ENCODE measurements at regions not wholly inside any gene's neighbourhood (a gene's known extent, or its start where the extent isn't known, plus 50 kb on each side); places are given as distances from the start of the nearest gene placed in this dataset.

DNA sequence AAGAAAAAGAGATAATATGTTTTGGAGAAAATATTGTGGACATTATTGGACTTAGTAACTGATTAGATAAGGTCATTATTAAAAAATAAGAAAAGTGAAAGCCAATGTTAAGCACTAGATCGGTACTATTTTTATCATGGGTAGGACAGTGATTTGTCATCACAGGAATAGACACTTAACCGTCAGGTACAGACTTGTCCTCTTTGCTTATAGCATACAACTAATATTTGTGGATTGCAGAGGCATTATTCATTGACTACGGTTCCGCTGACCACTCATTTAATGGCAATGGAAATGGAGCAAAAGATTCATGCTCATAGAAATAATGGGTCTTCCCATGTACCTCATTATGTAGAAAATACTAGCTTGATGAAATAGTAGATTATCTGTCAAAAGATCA is 596.3 kb upstream of the CA10 start:
- Mint-ChIP-seq H3K27ac (no peak overlapping the region), H3K36me3 (ENCODE audit: low read depth) (no peaks in the 10 kb centered on the region), H3K9me3 (ENCODE audit: low read depth) (peaks cover 2% of the 10 kb centered on the region), H3K4me1 (no peaks in the 10 kb centered on the region), H3K27me3 (no peaks in the 10 kb centered on the region), H3K4me3 (no peak overlapping the region)
- CTCF ChIA-PET: no interaction called here
- intact Hi-C loops (cut with DNase I, micrococcal nuclease): loop anchor here in 1 of 2 experiments (5.0 kb wide), 1 partner anchor 48 kb away; no protein-coding TSS in a partner anchor
- ATAC-seq (no peak), DNase-seq (no peak)
- POLR2A ChIA-PET: no interaction called here

DNA sequence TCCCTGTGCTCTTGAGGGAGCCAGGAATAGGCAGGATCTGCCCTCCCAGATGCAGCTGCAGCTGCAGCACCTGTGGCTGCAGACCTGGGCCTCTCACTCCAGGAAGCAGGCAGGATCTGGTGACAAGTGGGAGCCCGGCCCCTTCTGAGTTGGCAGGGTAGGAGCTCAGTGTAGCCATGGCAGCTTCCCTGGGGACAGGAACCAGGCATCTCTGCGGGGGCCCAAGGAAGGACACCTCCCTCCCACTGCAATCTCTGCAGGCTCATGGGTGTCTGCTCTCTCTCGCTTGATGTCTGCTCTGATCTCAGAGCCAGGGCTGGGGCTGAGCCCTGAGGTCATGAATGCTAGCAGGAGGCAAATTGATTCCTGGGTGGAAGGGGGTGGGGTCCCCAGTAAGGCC is 592.5 kb upstream of the CA10 start:
- Mint-ChIP-seq H3K27ac (no peak overlapping the region), H3K9me3 (ENCODE audit: low read depth) (no peaks in the 10 kb centered on the region), H3K4me1 (no peaks in the 10 kb centered on the region), H3K36me3 (ENCODE audit: low read depth) (no peaks in the 10 kb centered on the region), H3K27me3 (no peaks in the 10 kb centered on the region), H3K4me3 (no peak overlapping the region)
- ChIA-PET CTCF (no interaction called here), POLR2A (no interaction called here)
- no peak for ATAC-seq
- intact Hi-C loops (cut with DNase I, micrococcal nuclease): no loop called here
- DNase-seq: no peak

DNA sequence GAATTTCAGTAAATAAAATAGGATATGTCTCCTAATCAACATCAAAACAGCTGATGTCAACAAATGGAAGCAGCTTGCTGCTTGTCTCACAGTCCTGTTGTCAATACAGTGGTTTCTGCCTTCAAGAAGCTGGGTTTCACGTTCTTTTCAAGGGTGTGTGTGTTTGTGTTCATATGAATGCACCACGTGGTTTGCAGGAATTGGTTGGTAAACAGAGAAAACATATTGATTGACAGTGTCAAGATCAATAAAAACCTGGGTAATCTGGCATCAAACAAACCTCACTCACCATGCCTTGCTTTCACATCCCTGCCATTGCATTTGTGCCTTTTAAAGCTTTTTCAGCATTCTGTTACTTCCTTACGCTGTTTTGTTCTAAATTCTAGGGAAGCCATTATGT is 585.7 kb upstream of the CA10 start:
- no peak for ATAC-seq
- no peak overlapping the region for H3K27ac Mint-ChIP-seq

DNA sequence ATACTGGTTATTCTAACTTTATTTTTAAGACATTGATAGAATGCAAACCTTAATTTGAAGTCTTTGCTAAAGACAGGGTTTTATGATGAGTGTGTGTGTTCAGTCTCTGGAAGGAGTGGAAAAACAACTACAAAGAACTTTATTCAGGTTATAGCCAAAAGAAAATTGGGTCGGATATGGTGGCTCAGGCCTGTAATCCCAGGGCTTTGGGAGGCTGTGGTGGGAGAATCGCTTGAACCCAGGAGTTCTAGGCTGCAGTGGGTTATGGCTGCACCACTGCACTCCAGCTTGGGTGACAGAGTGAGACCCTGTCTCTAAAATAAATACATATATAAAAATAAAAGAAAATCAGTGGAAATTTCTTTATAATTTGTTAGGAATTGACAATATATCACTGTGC is 581.5 kb upstream of the CA10 start:
- no peak overlapping the region for H3K4me3 Mint-ChIP-seq
- no peak overlapping the region for H3K27ac Mint-ChIP-seq
- DNase-seq: no peak
- ChIA-PET CTCF (no interaction called here), POLR2A (no interaction called here)
- no peak for ATAC-seq
- H3K36me3 Mint-ChIP-seq (ENCODE audit: low read depth): no peaks in the 10 kb centered on the region
- no peaks in the 10 kb centered on the region for H3K9me3 Mint-ChIP-seq (ENCODE audit: low read depth)
- no peaks in the 10 kb centered on the region for H3K4me1 Mint-ChIP-seq
- H3K27me3 Mint-ChIP-seq: no peaks in the 10 kb centered on the region
- intact Hi-C loops (cut with DNase I, micrococcal nuclease): no loop called here

More for the DNA sequence above, 585.7 kb upstream of the CA10 start:
- CTCF ChIA-PET: no interaction called here
- no peak for DNase-seq
- Mint-ChIP-seq H3K36me3 (ENCODE audit: low read depth) (no peaks in the 10 kb centered on the region), H3K27me3 (no peaks in the 10 kb centered on the region), H3K4me3 (no peak overlapping the region), H3K9me3 (ENCODE audit: low read depth) (no peaks in the 10 kb centered on the region), H3K4me1 (no peaks in the 10 kb centered on the region)
- intact Hi-C loops (cut with DNase I, micrococcal nuclease): no loop called here
- POLR2A ChIA-PET: no interaction called here

DNA sequence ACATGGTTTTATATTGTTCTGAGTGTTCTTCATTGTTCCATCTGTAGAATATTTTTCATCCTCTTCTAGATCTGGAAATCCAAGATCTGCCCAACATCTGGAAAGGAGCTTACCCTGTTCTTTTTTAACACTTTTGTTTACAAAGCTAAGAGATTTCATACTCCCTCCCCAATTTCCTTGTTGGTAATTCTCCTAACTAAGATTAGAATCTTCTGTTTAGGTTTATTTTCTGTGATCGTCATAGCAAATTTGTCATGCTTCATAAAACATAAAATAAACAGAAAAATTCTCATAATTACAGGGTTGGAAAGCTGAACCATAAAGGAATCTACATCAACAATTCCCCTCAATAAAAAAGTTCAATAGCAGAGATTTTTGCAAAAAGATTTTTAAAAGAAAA is 580.3 kb upstream of the CA10 start:
- intact Hi-C loops (cut with DNase I, micrococcal nuclease): no loop called here
- no peaks in the 10 kb centered on the region for H3K4me1 Mint-ChIP-seq
- DNase-seq (no peak), ATAC-seq (no peak)
- H3K36me3 Mint-ChIP-seq (ENCODE audit: low read depth): no peaks in the 10 kb centered on the region
- POLR2A ChIA-PET: no interaction called here
- H3K9me3 Mint-ChIP-seq (ENCODE audit: low read depth): no peaks in the 10 kb centered on the region
- no peak overlapping the region for H3K27ac Mint-ChIP-seq
- CTCF ChIA-PET: interaction anchor here (0.6 kb wide), 1 partner anchor 19 kb away, joined by 3 read pairs; no protein-coding TSS in a partner anchor
- no peak overlapping the region for H3K4me3 Mint-ChIP-seq
- H3K27me3 Mint-ChIP-seq: no peaks in the 10 kb centered on the region

DNA sequence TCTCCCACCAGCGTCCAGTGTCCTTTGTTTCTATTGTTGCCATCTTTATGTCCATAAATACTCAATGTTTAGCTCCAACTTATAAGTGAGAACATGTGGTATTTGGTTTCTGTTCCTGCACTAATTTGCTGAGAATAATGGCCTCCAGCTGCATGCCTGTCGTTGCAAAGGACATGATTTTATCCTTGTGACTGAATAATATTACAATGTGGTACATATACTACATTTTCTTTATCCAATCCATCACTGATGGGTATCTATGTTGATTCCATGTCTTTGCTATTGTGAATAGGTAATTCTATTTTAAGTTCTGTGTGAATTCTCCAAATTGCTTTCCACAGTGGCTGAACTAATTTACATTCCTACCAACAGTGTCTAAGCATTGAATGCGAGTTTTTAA is 578.6 kb upstream of the CA10 start:
- ATAC-seq (no peak), DNase-seq (no peak)
- ChIA-PET CTCF (no interaction called here), POLR2A (no interaction called here)
- Mint-ChIP-seq H3K4me3 (no peak overlapping the region), H3K27me3 (no peaks in the 10 kb centered on the region), H3K36me3 (ENCODE audit: low read depth) (no peaks in the 10 kb centered on the region), H3K9me3 (ENCODE audit: low read depth) (no peaks in the 10 kb centered on the region), H3K4me1 (no peaks in the 10 kb centered on the region), H3K27ac (no peak overlapping the region)
- intact Hi-C loops (cut with DNase I, micrococcal nuclease): no loop called here

DNA sequence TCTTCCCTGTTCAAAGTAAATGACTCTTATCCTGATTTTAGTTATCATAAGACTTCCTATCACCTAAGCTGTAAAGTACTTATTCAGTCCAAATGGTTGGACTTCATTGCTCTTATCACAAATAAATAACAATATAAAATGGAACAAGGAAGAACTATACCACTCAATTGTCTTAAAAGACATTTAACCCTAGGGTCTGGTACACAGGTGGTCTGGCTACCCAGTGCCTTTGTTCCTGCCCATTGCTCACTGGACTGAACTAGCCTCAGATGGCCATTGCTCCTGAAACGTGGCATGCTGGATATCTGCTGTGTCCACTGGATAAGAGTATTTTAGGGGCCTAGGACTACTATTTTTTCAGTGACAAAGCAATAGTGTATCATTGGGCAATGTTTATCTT is 574.3 kb upstream of the CA10 start:
- no peaks in the 10 kb centered on the region for H3K36me3 Mint-ChIP-seq (ENCODE audit: low read depth)

DNA sequence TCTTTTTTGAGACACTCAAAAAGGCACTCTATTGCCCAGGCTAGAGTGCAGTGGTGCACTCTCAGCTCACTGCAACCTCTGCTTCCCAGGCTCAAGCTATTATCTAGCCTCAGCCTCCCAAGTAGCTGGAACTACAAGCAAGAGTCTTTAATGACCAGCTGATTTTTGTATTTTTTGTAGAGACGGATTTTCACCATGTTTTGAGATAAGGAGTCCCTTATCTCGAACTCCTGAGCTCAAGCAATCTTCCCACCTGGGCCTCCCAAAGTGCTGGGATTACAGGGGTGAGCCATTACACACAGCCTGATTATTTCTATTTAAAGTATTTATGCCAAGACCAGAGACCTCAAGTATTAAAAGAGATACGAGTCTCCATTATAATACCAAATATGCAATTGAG is 566.1 kb upstream of the CA10 start:
- ATAC-seq (no peak), DNase-seq (no peak)
- no peaks in the 10 kb centered on the region for H3K27me3 Mint-ChIP-seq
- H3K4me1 Mint-ChIP-seq: no peaks in the 10 kb centered on the region
- intact Hi-C loops (cut with DNase I, micrococcal nuclease): no loop called here
- no peak overlapping the region for H3K4me3 Mint-ChIP-seq
- no peaks in the 10 kb centered on the region for H3K36me3 Mint-ChIP-seq (ENCODE audit: low read depth)
- peaks cover 1% of the 10 kb centered on the region for H3K9me3 Mint-ChIP-seq (ENCODE audit: low read depth)
- no peak overlapping the region for H3K27ac Mint-ChIP-seq
- CTCF ChIA-PET: interaction anchor here (0.6 kb wide), 1 partner anchor 1425 kb away, joined by 3 read pairs; no protein-coding TSS in a partner anchor
- POLR2A ChIA-PET: no interaction called here

More for the DNA sequence above, 574.3 kb upstream of the CA10 start:
- H3K27ac Mint-ChIP-seq: no peak overlapping the region
- H3K4me1 Mint-ChIP-seq: no peaks in the 10 kb centered on the region
- intact Hi-C loops (cut with DNase I, micrococcal nuclease): no loop called here
- H3K9me3 Mint-ChIP-seq (ENCODE audit: low read depth): no peaks in the 10 kb centered on the region
- no peaks in the 10 kb centered on the region for H3K27me3 Mint-ChIP-seq
- H3K4me3 Mint-ChIP-seq: no peak overlapping the region
- ChIA-PET POLR2A (no interaction called here), CTCF (no interaction called here)
- ATAC-seq (no peak), DNase-seq (no peak)

DNA sequence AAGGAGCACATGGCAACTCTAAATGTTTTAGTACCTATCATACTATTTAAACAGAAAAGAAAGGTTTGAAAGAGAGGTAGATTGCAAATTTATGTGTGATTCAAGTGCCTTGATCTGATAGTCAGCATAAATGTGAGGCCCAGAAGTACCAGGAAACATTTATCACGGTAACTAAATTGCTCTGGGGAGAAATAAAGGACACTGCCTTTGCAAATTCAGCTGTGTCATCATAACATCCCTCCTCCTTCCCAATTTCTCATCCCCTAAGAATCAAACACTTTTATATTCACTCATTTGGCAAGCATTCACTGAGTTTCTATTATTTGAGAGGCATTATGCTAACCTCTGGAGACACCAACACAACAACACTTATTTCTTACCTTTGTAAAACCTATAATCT is 563.4 kb upstream of the CA10 start:
- POLR2A ChIA-PET: no interaction called here

DNA sequence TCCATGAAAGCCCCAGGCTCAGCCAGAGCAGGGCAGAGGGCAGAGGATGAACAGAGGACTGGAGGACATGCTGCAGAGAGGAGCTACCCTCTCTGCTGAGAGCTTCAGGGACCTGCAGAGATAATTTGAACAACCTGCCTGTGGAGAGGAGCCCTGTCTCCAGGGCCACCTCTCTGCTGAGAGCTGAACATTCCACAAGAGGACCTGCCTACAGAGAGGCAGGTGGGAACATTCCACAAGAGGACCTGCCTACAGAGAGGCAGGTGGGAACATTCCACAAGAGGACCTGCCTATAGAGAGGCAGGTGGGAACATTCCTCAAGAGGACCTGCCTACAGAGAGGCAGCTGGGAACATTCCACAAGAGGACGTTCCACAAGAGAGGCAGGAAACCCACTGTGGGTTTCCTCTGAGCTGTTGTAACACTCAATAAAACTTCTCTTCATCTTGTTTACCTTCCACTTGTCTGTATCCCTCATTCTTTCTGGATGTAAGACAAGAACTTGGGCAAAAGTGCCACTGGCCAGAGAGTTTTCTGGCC is 551.9 kb upstream of the CA10 start:
- no peak overlapping the region for H3K4me3 Mint-ChIP-seq
- ATAC-seq (no peak), DNase-seq (no peak)
- no peak overlapping the region for H3K27ac Mint-ChIP-seq
- intact Hi-C loops (cut with DNase I, micrococcal nuclease): no loop called here
- no peaks in the 10 kb centered on the region for H3K27me3 Mint-ChIP-seq
- no peaks in the 10 kb centered on the region for H3K36me3 Mint-ChIP-seq (ENCODE audit: low read depth)
- POLR2A ChIA-PET: no interaction called here
- H3K4me1 Mint-ChIP-seq: no peaks in the 10 kb centered on the region
- CTCF ChIA-PET: no interaction called here
- peaks cover 6% of the 10 kb centered on the region for H3K9me3 Mint-ChIP-seq (ENCODE audit: low read depth)

More for the DNA sequence above, 563.4 kb upstream of the CA10 start:
- H3K27me3 Mint-ChIP-seq: no peaks in the 10 kb centered on the region
- ATAC-seq: no peak
- no peaks in the 10 kb centered on the region for H3K36me3 Mint-ChIP-seq (ENCODE audit: low read depth)
- no peak overlapping the region for H3K27ac Mint-ChIP-seq
- no peaks in the 10 kb centered on the region for H3K4me1 Mint-ChIP-seq
- intact Hi-C loops (cut with DNase I, micrococcal nuclease): no loop called here
- CTCF ChIA-PET: no interaction called here
- H3K4me3 Mint-ChIP-seq: no peak overlapping the region
- DNase-seq: no peak
- H3K9me3 Mint-ChIP-seq (ENCODE audit: low read depth): peaks cover 1% of the 10 kb centered on the region

DNA sequence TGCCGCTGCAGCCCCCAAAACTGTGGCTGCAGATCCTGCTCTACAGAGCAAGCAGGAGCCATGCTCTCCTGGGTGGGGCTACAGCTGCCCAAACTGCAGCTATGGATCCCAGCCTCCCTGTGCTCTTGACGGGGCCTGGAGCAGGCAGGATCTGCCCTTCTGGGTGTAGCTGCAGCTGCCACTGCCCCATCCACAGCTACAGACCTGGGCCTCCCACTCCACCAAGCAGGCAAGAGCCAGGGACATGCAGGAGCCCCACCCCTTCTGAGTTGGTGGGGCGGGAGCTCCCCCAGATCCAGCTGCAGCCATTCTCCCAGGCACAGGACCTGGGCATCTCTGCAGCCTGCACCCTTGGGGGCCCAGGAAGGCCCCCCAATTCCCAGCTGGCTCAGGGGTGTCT is 551.2 kb upstream of the CA10 start:
- Mint-ChIP-seq H3K4me3 (no peak overlapping the region), H3K9me3 (ENCODE audit: low read depth) (peaks cover 6% of the 10 kb centered on the region), H3K4me1 (no peaks in the 10 kb centered on the region), H3K27ac (no peak overlapping the region), H3K27me3 (no peaks in the 10 kb centered on the region), H3K36me3 (ENCODE audit: low read depth) (no peaks in the 10 kb centered on the region)
- ChIA-PET CTCF (no interaction called here), POLR2A (no interaction called here)
- ATAC-seq (no peak), DNase-seq (no peak)
- intact Hi-C loops (cut with DNase I, micrococcal nuclease): loop anchor here in 1 of 2 experiments (5.0 kb wide), 1 partner anchor 48 kb away; no protein-coding TSS in a partner anchor

DNA sequence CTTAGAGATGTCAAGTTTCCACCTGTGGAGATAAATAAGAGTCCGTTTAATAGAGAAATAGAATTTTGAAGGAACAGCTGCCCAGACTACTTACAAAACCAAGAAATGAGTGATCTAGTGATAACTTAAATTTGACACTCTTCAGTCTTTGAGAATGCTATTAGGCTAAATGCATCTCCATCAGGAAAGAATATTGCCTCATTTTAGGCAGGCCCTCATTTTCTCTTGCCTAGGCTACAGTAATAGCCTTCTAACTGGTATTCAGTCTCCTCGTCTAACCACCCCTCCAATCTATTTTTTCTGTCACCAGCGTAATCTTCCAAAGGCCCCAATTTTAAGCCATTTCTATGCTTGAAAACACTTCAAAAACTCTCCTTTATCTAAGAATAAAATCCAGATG is 537.8 kb upstream of the CA10 start:
- intact Hi-C loops (cut with DNase I, micrococcal nuclease): no loop called here
- CTCF ChIA-PET: no interaction called here
- no peaks in the 10 kb centered on the region for H3K27me3 Mint-ChIP-seq
- no peaks in the 10 kb centered on the region for H3K4me1 Mint-ChIP-seq
- POLR2A ChIA-PET: no interaction called here
- H3K27ac Mint-ChIP-seq: no peak overlapping the region
- DNase-seq (no peak), ATAC-seq (no peak)
- H3K4me3 Mint-ChIP-seq: no peak overlapping the region
- H3K36me3 Mint-ChIP-seq (ENCODE audit: low read depth): no peaks in the 10 kb centered on the region
- no peaks in the 10 kb centered on the region for H3K9me3 Mint-ChIP-seq (ENCODE audit: low read depth)

DNA sequence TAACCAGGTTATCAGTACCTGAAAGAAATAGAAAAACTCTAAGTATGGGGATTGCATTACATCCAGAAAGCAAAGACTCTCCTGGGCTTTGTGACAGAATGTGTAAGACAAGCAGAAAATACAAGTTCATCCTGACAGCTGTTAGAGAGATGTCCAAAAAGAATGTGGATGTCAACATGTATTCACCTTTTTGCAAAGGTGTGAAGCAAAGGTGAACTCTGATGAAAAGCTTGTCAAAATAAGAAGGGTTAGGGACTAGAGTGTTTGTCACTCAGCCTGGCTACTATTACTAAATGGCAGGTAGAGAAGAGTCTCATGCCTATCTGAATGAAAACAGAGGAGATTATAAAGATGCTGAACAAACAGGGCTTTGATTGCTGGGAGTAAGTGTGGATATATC is 527.6 kb upstream of the CA10 start:
- H3K36me3 Mint-ChIP-seq (ENCODE audit: low read depth): no peaks in the 10 kb centered on the region
- ChIA-PET POLR2A (no interaction called here), CTCF (no interaction called here)
- no peaks in the 10 kb centered on the region for H3K4me1 Mint-ChIP-seq
- H3K27ac Mint-ChIP-seq: no peak overlapping the region
- no peak overlapping the region for H3K4me3 Mint-ChIP-seq
- ATAC-seq: no peak
- H3K9me3 Mint-ChIP-seq (ENCODE audit: low read depth): peaks cover 6% of the 10 kb centered on the region
- no peaks in the 10 kb centered on the region for H3K27me3 Mint-ChIP-seq
- intact Hi-C loops (cut with DNase I, micrococcal nuclease): no loop called here
- no peak for DNase-seq
